MM.1S (cell line): ENCODE measurements at regions not wholly inside any gene's neighbourhood (a gene's known extent, or its start where the extent isn't known, plus 50 kb on each side); places are given as distances from the start of the nearest gene placed in this dataset.

Experiments
- DNase-seq: peaks from one replicate; pipeline ENCODE4 v3.0.0-alpha.2; 2015
- H2AFZ ChIP-seq: fragments of 300-600 bp; sonication (generic); 2 replicates; pipeline ENCODE4 v1.6.0; 2016; ENCODE audit warnings: antibody characterized with exemption, low read length
- H3F3A ChIP-seq: fragments of 300-600 bp; sonication (generic); 2 replicates; pipeline ENCODE4 v1.6.1; 2016; ENCODE audit warnings: mild to moderate bottlenecking, antibody characterized with exemption, low read length, moderate library complexity, mixed read lengths; ENCODE audit not compliant: insufficient read depth
- H3K27ac ChIP-seq: fragments of 300-600 bp; sonication (generic); 2 replicates; pipeline ENCODE4 v1.5.1; 2016; ENCODE audit warnings: mild to moderate bottlenecking, low read length
- H3K27me3 ChIP-seq: fragments of 300-600 bp; sonication (generic); replicated peaks from 2 replicates; pipeline ENCODE4 v1.6.0; 2016; ENCODE audit warnings: low read length; ENCODE audit not compliant: insufficient read depth
- H3K36me3 ChIP-seq: fragments of 300-600 bp; sonication (generic); replicated peaks from 2 replicates; pipeline ENCODE4 v1.6.1; 2016; ENCODE audit warnings: mild to moderate bottlenecking, low read length, mixed read lengths; ENCODE audit not compliant: insufficient read depth
- H3K4me1 ChIP-seq: fragments of 300-600 bp; sonication (generic); 2 replicates; pipeline ENCODE4 v1.6.1; 2016; ENCODE audit warnings: low read length, mixed read lengths
- H3K4me2 ChIP-seq: fragments of 300-600 bp; sonication (generic); 2 replicates; pipeline ENCODE4 v1.6.0; 2016; ENCODE audit warnings: low read depth, low read length
- H3K4me3 ChIP-seq: fragments of 300-600 bp; sonication (generic); 2 replicates; pipeline ENCODE4 v1.5.1; 2016; ENCODE audit warnings: low read length, mixed read lengths
- H3K79me2 ChIP-seq: fragments of 300-600 bp; sonication (generic); 2 replicates; pipeline ENCODE4 v1.6.1; 2016; ENCODE audit warnings: mixed run types, low read length, mixed read lengths
- H3K9ac ChIP-seq: fragments of 300-600 bp; sonication (generic); 2 replicates; pipeline ENCODE4 v1.6.1; 2016; ENCODE audit warnings: low read length, mixed read lengths
- H3K9me2 ChIP-seq: fragments of 300-600 bp; sonication (generic); replicated peaks from 2 replicates; pipeline ENCODE4 v1.6.1; 2016; ENCODE audit warnings: mild to moderate bottlenecking, low read length, mixed read lengths; ENCODE audit not compliant: insufficient read depth
- H3K9me3 ChIP-seq: fragments of 300-600 bp; sonication (generic); replicated peaks from 2 replicates; pipeline ENCODE4 v1.6.1; 2016; ENCODE audit warnings: mild to moderate bottlenecking, low read length, mixed read lengths; ENCODE audit not compliant: insufficient read depth
- H4K20me1 ChIP-seq: fragments of 300-600 bp; sonication (generic); 2 replicates; pipeline ENCODE4 v1.6.1; 2016; ENCODE audit warnings: mild to moderate bottlenecking, low read length, moderate library complexity, mixed read lengths; ENCODE audit not compliant: insufficient read depth
- EZH2 ChIP-seq: fragments of 300-600 bp; sonication (generic); optimal IDR thresholded peaks from 2 replicates; pipeline ENCODE3; 2017; ENCODE audit warnings: low read depth, mild to moderate bottlenecking, antibody characterized with exemption, low read length, mixed read lengths
- EZH2phosphoT487 ChIP-seq: fragments of 300-600 bp; sonication (generic); IDR thresholded peaks from 2 replicates; pipeline ENCODE4 v1.6.1; 2018; ENCODE audit warnings: antibody characterized with exemption, low read length
- TF ChIP-seq, protein P1 (sequence below): fragments of 300-600 bp; sonication (generic); IDR thresholded peaks from 2 replicates; pipeline ENCODE4 v1.5.1; 2016; ENCODE audit warnings: antibody characterized with exemption, low read length, mixed read lengths

DNA sequence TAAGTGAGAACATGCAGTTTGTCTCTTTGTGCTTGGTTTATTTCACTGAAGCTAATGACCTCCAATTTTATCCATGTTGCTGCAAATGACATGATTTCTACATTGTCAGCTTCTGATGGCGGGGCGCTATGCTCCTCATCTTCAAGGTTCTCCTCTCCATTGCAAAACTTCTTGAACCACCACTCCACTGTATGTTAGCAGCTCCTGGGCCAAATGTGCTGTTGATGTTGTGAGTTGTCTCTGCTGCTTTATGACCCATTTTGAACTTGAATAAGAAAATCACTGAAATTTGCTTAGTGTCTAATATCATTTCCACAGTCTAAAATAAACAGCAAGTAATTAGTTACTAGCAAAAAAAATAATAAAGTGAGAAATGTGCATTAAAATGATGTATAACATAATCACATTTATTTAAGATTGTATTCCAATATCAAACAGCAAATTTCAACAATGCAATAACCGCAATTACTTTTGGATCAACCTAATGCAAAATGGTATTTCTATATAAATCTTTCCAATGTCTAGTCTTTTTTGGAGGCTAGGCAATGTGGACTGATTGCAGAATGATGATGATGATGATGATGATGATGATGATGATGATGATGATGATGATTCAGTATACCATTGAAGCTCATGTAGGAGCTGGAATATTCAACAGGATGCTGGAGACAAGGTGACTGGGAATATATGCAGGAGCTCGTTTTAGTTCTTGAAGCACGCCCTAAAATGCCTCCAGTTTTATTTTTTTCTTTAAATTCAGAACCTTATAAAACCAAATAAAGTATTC, 304.9 kb upstream of the KYNU start:
- H3K27ac ChIP-seq = no peak overlapping the region
- H3K36me3 ChIP-seq = no peaks in the 10 kb centered on the region
- H3K9me3 ChIP-seq = no peaks in the 10 kb centered on the region
- H3K27me3 ChIP-seq = no peaks in the 10 kb centered on the region
- no peak for DNase-seq
- no peaks in the 10 kb centered on the region for H3K9me2 ChIP-seq
- no peak overlapping the region for H3K4me2 ChIP-seq
- H3K79me2 ChIP-seq = no peaks in the 10 kb centered on the region
- no peak for TF ChIP-seq EZH2phosphoT487
- TF ChIP-seq, protein P1, sequence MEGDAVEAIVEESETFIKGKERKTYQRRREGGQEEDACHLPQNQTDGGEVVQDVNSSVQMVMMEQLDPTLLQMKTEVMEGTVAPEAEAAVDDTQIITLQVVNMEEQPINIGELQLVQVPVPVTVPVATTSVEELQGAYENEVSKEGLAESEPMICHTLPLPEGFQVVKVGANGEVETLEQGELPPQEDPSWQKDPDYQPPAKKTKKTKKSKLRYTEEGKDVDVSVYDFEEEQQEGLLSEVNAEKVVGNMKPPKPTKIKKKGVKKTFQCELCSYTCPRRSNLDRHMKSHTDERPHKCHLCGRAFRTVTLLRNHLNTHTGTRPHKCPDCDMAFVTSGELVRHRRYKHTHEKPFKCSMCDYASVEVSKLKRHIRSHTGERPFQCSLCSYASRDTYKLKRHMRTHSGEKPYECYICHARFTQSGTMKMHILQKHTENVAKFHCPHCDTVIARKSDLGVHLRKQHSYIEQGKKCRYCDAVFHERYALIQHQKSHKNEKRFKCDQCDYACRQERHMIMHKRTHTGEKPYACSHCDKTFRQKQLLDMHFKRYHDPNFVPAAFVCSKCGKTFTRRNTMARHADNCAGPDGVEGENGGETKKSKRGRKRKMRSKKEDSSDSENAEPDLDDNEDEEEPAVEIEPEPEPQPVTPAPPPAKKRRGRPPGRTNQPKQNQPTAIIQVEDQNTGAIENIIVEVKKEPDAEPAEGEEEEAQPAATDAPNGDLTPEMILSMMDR = no peak
- TF ChIP-seq EZH2 = no peak
- no peaks in the 10 kb centered on the region for H3K4me1 ChIP-seq
- H3F3A ChIP-seq = no peaks in the 10 kb centered on the region
- no peak overlapping the region for H3K9ac ChIP-seq
- H4K20me1 ChIP-seq = no peaks in the 10 kb centered on the region
- H3K4me3 ChIP-seq = no peak overlapping the region
- H2AFZ ChIP-seq = no peak overlapping the region

DNA sequence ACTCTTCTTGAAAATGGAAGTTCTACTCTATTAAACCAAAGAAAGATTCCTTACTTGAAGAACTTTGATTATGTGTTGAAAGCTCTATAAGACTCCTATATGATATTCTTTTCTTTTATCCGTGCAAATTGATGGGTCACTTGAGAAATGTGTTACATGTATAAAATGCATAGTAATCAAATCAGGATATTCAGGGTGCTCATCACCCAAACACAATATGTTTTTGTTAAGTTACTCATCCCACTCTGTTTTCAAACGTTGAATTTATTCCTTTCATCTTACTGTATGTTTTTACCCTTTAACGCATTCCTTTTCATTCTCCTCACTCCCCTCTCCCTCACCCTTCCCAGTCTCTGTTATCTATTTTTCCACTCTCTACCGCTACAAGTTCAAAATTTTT, 305.5 kb upstream of the KYNU start:
- no peak overlapping the region for H3K27ac ChIP-seq
- H3K79me2 ChIP-seq = no peaks in the 10 kb centered on the region
- no peaks in the 10 kb centered on the region for H3K9me3 ChIP-seq
- H3K9ac ChIP-seq = no peak overlapping the region
- H3K4me2 ChIP-seq = no peak overlapping the region
- H2AFZ ChIP-seq = no peak overlapping the region
- H3K4me1 ChIP-seq = no peaks in the 10 kb centered on the region
- no peaks in the 10 kb centered on the region for H3K36me3 ChIP-seq
- H3K9me2 ChIP-seq = no peaks in the 10 kb centered on the region
- no peak for DNase-seq
- H3K27me3 ChIP-seq = no peaks in the 10 kb centered on the region
- no peaks in the 10 kb centered on the region for H4K20me1 ChIP-seq
- no peaks in the 10 kb centered on the region for H3F3A ChIP-seq
- TF ChIP-seq EZH2 = no peak
- TF ChIP-seq, protein P1 = no peak
- TF ChIP-seq EZH2phosphoT487 = no peak
- no peak overlapping the region for H3K4me3 ChIP-seq

DNA sequence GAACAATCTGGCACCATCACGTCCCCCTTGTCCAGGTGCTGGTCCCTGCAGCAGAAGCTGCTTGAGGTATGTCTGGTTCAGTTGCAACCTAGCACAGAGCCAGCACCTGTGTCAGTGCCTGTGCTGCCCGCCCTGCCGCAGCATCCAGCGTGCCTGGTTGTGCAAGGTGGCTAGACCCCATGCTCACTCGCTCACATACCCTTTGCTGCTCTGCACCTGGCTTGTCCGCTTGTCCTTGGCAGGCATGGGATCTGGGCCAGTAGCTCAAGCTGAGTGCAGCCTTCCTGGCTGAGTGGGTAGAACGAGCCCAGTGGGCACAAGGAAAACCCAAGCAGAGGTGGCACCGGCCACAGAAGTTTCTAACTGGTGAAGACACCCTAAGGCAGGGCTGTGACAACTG, 314.6 kb upstream of the KYNU start:
- no peaks in the 10 kb centered on the region for H3K36me3 ChIP-seq
- H3K4me2 ChIP-seq = no peak overlapping the region
- no peaks in the 10 kb centered on the region for H3K4me1 ChIP-seq
- H3F3A ChIP-seq = no peaks in the 10 kb centered on the region
- no peak overlapping the region for H3K27ac ChIP-seq
- H3K79me2 ChIP-seq = no peaks in the 10 kb centered on the region
- TF ChIP-seq, protein P1 = no peak
- TF ChIP-seq EZH2phosphoT487 (no peak), EZH2 (no peak)
- H2AFZ ChIP-seq = no peak overlapping the region
- no peaks in the 10 kb centered on the region for H3K9me3 ChIP-seq
- no peak overlapping the region for H3K4me3 ChIP-seq
- DNase-seq = no peak
- H3K9ac ChIP-seq = no peak overlapping the region
- no peaks in the 10 kb centered on the region for H4K20me1 ChIP-seq
- no peaks in the 10 kb centered on the region for H3K9me2 ChIP-seq
- H3K27me3 ChIP-seq = no peaks in the 10 kb centered on the region
